HG02870 (cell line): ENCODE measurements at regions not wholly inside any gene's neighbourhood (a gene's known extent, or its start where the extent isn't known, plus 50 kb on each side); places are given as distances from the start of the nearest gene placed in this dataset.

Source experiments
- ATAC-seq: cut with Tn5 transposase; IDR thresholded peaks from one replicate; pipeline ENCODE4 v1.9.1; 2021; ENCODE audit warnings: mild to moderate bottlenecking, moderate library complexity; ENCODE audit not compliant: unreplicated experiment

GRCh38 chr12:75974323-75975187 is 57.0 kb downstream of the PHLDA1 start:
- ATAC-seq: no peak

DNA sequence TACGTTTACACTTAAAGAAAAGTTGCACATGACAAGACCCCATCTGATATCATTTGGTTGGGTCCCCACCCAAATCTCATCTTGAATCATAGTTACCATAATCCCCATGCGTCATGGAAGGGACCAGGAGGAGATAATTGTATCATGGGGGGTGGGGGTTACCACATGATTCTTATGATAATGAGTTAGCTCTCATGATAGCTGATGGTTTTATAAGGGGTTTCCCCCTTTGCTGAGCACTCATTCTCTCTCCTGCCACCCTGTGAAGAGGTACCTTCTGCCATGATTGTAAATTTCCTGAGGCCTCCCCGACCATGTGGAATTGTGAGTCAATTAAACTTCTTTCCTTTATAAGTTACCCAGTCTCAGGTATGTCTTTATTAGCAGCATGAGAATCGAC is 60.3 kb downstream of the PHLDA1 start:
- ATAC-seq: no peak

GRCh38 chr12:75970310-75970709 is 61.3 kb downstream of the PHLDA1 start:
- no peak for ATAC-seq

- no peak for ATAC-seq
Measured at GRCh38 chr12:75969768-75970167, 61.8 kb downstream of the PHLDA1 start.

DNA sequence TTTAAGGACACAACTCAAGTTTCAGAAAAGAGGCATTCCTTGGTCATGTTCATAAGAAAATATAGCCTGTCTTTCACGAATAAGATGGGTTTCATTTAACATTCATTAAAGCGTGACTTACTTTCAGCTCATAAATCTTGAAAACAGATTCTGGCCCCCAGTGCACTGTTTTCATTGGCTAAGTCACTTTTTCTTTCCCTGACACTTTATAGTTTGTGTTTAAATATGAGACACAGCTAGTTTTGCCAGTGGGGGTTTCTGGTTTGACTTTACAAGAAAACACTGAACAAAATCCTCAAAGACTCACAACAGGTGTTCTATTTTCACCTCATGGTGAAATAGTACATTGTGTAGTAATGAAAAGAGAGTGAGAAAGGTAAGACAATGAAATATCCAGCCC is 65.9 kb downstream of the PHLDA1 start:
- ATAC-seq: no peak

DNA sequence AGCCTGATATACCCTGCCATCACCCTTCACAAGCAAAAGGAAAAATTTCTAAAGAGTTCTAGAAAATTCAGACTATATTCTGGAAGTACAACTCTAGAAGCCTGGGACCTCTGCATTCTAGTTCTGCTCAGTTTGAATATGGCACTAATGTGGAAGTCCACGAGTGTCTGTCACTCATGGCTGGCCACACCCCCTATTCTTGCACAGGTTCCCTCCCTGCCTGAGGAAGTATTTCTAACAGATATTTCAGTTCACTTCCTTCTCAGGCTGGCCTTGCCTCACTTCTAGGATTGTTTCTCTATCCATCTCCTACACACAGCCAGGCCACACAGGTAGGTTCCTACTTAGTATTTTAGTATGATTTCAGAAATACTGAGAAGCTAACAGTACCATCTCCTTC is 67.4 kb downstream of the PHLDA1 start:
- ATAC-seq: peak; percentile 69

DNA sequence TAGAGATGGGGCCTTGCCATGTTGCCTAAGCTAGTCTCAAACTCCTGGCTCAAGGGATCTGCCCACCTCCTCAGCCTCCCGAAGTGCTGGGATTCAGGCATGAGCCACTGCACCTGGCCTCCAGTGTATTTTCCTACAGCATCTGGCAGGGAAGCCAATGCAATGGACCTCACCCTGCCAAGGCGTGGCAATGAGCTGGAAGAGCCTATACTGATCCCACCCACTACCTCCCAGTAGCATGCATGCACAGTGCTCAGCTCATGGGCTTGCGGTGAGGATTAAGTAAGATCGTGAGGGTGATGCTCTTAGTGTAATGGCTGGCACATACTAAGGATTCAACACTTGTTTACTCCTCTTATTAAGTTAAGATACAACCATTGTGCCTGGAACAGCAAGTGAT is 69.7 kb downstream of the PHLDA1 start:
- no peak for ATAC-seq

- ATAC-seq: no peak
Measured at GRCh38 chr12:75960954-75961661, 70.5 kb downstream of the PHLDA1 start.

- peak; percentile 42 for ATAC-seq
Measured at GRCh38 chr12:75960086-75960910, 71.3 kb downstream of the PHLDA1 start.

DNA sequence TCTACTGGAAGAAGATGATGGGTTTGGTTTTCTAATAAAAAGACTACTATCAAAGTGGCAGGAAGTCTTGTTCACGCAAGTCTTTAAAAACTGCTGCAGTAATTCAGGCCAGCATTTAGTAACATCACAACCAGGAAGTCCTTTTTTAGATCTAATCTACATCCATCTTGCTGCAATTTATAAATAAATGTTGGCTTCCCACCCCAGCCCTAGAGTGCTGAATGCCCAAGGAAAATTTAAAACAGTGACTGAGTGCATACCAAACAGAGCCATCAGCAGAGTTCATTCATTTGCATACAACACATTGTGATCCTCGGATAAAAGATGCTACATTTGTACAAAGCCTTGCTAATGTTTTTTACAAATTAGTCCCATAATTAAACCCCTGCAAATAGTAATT is 72.1 kb downstream of the PHLDA1 start:
- ATAC-seq: no peak

DNA sequence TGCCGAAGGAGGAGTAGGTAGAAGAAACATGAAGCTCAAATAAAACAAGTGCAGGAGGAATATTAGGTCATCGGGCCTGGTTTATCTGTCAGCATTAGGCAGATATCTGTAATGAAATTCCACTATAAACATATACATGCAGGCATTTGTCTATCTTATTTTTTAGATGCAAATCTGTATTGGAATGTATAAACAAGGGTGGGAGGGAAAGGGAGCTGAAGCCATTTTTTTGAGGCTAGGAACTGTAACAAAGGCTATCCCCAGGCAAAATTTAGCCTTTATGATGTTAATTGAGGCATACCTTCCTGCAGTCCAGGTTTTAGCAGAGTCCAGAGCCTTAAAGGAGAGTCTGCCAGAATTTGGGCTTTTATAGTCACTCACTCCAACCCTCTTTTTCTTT is 72.5 kb downstream of the PHLDA1 start:
- no peak for ATAC-seq

DNA sequence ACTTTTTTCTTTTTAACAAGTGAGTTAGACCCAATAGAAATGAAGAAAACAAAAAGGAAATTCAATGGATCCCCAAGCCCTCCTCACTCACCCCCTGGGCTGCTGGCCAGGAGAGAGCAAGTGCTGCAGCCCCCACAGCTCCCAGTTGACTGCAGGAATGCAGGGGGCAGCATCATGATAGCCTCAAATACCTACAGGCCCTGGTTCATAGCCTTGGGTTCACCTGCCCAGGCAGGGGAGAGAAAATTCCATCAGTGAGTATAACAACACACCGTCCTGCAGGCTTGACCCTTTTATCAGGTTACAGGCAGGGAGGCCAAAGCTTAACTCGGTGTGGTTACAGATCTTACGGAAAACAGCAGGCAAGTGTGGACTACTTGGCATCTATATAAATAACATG is 76.3 kb downstream of the PHLDA1 start:
- no peak for ATAC-seq

GRCh38 chr12:75954749-75955148 is 76.8 kb downstream of the PHLDA1 start:
- ATAC-seq: no peak

DNA sequence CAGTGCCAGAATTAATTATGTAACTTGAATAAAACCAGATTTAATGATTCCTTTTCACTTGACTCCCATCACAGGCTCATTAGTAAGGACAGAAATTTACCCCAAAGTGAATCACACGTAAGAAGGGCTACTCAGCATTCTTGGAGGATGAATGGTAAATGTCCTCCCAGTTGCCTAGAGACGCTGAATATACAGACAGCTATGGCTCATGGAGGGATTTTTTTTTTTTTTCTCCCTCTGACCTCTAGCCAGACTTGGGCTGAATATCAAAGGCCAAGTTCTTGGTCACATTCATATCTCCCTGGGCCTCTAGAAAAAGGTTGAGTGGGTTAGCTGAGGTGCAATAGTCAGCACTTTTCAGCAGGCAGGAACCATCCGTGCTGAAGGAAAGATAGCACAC is 77.5 kb downstream of the PHLDA1 start:
- no peak for ATAC-seq

GRCh38 chr12:75953312-75953906 is 78.2 kb downstream of the PHLDA1 start:
- ATAC-seq: no peak

- ATAC-seq: no peak
Measured at GRCh38 chr12:75951399-75952278, 79.9 kb downstream of the PHLDA1 start.

DNA sequence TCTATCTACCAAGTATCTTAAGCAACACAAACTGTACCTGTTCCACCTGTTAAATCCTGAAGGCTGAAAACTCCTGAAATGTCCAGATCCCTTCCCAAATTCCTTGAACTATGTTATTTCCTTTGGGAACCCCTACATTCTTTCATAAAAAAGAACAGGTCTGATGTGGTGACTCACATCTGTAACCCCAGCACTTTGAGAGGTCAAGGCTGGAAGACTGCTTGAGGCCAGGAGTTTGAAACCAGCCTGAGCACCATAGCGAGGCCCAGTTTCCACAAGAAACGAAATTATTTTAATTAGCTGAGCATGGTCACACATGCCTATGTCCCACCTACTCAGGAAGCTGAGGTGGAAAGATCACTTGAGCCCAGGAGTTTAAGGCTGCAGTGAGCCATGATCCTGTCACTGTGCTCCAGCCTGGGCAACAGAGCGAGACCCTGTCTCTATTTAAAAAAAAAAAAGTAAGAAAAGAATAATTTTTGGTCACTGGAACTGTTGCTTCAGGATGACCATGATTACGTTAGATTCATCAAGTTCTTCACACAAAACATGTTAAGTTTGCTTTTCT is 84.3 kb downstream of the PHLDA1 start:
- ATAC-seq: no peak

DNA sequence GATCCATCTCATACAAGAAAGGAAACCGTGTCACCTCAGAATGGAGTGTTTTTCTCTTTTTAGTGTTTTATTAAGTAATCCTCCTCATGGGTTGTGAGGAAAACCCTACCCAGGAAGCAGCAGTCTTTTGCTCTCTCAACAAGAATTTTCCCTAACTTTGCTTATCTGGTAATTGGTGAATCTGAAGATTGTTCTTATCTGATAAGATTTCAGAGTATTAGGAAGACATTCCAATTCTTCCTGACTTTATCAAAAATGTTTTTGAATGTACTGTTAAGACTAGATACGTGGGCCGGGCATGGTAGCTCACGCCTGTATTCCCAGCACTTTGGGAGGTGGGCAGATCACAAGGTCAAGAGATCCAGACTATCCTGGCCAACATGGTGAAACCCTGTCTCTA is 86.0 kb downstream of the PHLDA1 start:
- no peak for ATAC-seq

GRCh38 chr12:75944905-75945432 is 86.6 kb downstream of the PHLDA1 start:
- no peak for ATAC-seq
